HG02798 (cell line): ENCODE measurements at regions not wholly inside any gene's neighbourhood (a gene's known extent, or its start where the extent isn't known, plus 50 kb on each side); places are given as distances from the start of the nearest gene placed in this dataset.

Experiments
- ATAC-seq: cut with Tn5 transposase; IDR thresholded peaks from one replicate; pipeline ENCODE4 v1.9.1; 2021; ENCODE audit warnings: mild to moderate bottlenecking; ENCODE audit not compliant: unreplicated experiment, poor library complexity

DNA sequence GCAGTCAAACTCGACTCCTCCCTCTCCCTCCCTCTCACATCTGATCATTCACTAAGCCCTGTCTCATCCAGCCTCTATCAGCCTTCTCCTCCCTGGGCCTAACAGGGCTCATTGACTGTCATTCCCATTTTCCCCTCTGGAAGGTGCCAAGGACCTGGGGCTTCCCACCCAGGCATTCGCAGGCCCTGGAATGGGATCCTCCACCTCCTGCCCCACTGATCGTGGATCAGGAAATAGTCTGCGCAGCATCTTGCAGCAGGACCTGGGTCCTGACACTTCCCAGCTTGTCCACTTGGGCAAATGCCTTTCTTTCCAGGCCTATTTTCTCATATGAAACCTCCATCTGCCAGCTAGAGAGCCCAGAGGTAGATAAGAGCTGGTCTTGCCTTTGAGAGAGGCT lies 71.2 kb upstream of the ZC3H12A start:
- no peak for ATAC-seq

DNA sequence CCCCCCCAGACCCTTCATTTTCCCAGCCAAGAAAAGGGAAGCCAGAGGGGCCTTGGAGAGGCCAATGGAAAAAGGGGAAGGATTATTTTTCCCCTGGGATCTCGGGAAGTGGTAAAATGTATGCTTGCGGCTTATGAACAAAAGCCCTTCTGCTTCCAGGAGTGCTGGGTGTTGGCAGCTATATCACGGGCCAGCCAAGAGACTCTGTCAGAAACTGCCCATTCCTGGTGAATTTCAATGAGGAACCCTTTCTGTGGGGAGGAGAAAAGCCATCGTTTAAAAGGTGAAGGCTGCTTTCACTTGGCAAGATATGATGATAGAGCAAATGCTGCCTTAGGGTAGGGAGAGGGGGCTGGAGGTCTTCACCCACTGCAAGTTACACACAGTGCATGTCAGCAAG lies 69.7 kb upstream of the ZC3H12A start:
- ATAC-seq = no peak

DNA sequence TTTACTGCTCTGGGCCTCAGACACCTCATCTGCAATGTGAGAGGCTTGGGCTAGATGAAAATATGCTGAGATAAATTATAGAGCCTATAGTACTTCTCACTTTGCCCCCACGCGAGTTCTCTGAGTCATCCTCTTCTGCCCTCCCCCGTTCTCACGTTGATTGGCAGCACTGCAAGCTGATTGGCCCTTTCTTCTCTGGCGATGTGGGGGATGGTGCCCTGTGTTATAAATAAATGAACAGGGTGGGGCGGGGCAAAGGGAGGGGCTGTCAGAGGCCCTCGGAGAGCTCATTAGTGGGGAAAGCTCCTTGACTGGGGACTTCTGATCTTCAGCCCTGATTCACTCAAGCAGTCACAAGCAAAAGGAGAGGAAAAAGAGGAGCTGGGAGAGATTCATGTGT lies 64.3 kb upstream of the ZC3H12A start:
- ATAC-seq = no peak

DNA sequence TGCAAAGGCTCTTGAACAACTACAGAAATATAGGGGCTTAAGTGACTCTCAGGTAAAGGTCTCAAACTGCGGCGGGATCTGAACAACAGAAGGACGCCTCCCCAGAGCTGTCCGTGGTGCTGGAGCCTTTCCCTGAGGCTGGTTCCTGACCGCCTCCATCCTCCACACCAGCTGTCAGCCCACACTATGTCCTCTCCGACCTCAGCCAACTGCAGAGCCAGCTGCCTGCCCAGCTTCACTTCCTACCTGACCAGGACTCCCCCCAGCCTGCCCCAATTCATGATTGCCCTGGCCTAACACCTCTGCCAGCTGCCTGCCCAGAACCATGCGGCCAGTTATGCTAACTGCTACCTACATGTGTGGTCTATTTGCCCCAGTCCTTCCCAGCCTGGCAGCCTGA lies 63.6 kb upstream of the ZC3H12A start:
- ATAC-seq = no peak

DNA sequence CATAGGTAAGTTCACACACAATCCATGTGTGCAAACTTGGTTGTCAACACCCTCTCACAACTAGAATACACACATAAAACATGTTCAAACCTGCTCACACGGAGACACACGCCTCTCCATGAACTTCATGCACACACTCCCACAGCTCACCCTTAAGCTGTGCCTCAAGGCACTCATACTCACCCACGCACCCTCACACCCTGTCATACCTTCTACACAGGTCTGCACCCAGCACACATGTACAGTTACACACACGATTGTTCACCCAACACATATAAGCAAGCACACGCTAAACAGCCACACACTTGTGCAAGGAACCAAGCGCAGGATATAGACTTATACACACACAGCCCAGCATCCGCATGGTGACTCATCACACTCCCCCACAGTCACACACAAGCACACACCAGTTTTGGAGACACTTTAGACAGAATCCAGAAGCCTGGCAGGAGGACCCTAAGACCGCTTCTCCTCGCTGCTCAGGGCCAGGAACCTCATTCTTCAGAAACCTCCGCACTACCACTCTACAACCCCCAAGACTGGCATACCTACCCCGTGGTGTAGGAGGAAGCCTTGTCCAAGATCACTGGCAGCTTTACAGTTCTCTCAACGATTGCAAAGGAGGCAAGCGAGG lies 58.7 kb upstream of the ZC3H12A start:
- no peak for ATAC-seq

DNA sequence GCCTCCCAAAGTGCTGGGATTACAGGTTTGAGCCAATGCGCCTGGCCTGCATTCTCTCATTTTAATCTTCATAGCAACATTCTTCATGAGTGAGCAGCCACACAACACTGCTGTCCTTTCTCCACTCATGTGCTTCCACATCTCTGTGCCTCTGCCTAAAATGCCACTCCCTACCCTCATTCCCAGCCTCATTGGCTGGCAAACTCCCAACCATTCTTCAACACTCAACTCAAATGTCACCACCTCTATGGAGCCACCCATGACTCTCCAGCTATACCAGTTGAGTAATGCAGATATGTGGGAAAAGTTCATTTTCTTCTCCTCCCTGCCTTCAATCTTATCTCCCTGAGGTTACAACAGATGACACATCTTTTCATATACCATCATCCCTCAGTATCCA lies 53.9 kb upstream of the ZC3H12A start:
- no peak for ATAC-seq

DNA sequence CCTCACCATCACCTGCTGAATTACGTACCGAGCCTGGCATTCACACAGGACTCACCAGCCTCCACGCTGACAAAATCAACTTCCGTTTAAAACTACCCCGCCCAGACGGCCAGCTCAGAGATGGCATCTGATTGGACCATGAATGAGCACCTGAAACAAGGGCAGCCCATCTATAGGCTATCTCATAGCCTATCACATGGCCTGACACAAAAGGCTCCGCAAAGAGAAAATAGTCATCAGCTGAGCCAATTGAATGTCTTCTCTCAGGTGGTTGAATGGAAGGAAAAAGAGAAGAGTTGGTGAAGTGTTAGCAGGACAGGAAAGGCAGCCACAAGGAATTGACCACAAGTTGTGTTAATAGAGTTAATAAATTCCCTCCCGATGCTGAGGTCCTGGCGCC lies 50.6 kb upstream of the ZC3H12A start:
- no peak for ATAC-seq

DNA sequence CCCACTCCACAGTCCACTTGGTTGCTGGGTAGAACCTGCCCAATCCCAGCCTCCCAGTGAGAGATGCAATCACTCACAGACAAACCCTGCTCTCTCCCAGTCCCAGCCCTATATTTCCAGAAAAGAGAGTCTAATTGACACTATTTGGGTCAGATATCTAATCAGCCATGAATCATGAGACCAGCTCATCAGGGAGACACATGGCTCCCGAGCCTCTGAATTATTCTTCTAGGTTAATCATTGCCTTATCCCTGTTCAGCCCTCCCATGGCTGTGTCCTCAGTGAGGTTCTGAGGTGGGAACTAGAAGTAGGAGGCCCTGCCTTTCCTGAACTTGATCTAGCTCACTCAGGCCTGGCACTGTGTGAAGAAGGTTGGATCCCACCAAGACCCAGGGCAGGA lies 49.9 kb upstream of the ZC3H12A start:
- no peak for ATAC-seq
